ENCODE measurements at regions not wholly inside any gene's neighbourhood (a gene's known extent, or its start where the extent isn't known, plus 50 kb on each side); places are given as distances from the start of the nearest gene placed in this dataset.

- TF ChIP-seq CTCF (IDR thresholded peaks at IDR 0.05) (no peak), POLR2A (IDR thresholded peaks at IDR 0.05) (no peak)
These were observed 107.5 kb upstream of the TMEM18 start for GRCh38 chr2:784753-785152.

Measured in ovary (tissue), 3 donors.